H1 (cell line): ENCODE measurements at regions not wholly inside any gene's neighbourhood (a gene's known extent, or its start where the extent isn't known, plus 50 kb on each side); places are given as distances from the start of the nearest gene placed in this dataset.

Experiments used
- CTCF ChIA-PET: fragments of 300-600 bp; sonication (Branson Sonifier 250); formaldehyde crosslinking; loops from one replicate; lab custom pipeline; 2021; ENCODE audit not compliant: partially characterized antibody; lab: Charles Lee
- POLR2A ChIA-PET: fragments of 300-600 bp; sonication (Branson Sonifier 250); formaldehyde crosslinking; loops from one replicate; lab custom pipeline; 2021; ENCODE audit warnings: inconsistent platforms; ENCODE audit not compliant: partially characterized antibody; lab: Charles Lee
- DNase-seq, 2 experiments: peaks; one replicate each; pipeline versions ENCODE4 v3.0.0 to v3.0.0-alpha.2; 2010 to 2022; ENCODE audit warnings: low spot score in 2 of 2, low read depth in 1 of 2, mixed read lengths in 1 of 2
- FAIRE-seq: peaks from 2 replicates; lab custom pipeline; 2011; peaks lifted over from hg19 to GRCh38; lab: Jason Lieb, UNC
- H2AFZ ChIP-seq: 2 replicates; pipeline ENCODE4 v1.8.1; 2012; ENCODE audit warnings: low read length, inconsistent platforms
- H2AK5ac ChIP-seq: 2 replicates; pipeline ENCODE4 v1.6.1; 2013; ENCODE audit warnings: low read depth, low read length
- H2BK120ac ChIP-seq: replicated peaks from 2 replicates; pipeline ENCODE3; 2013; ENCODE audit warnings: low read depth, low read length, inconsistent platforms
- H2BK12ac ChIP-seq: 2 replicates; pipeline ENCODE4 v1.6.1; 2013; ENCODE audit warnings: low read depth, low read length
- H2BK15ac ChIP-seq: 2 replicates; pipeline ENCODE4 v1.6.1; 2013; ENCODE audit warnings: low read length
- H2BK20ac ChIP-seq: 2 replicates; pipeline ENCODE4 v1.6.1; 2013; ENCODE audit warnings: low read length
- H2BK5ac ChIP-seq: 2 replicates; pipeline ENCODE4 v1.6.1; 2013; ENCODE audit warnings: low read depth, low read length
- H3K14ac ChIP-seq: 2 replicates; pipeline ENCODE4 v1.6.1; 2013; ENCODE audit warnings: inconsistent platforms; ENCODE audit not compliant: insufficient read length
- H3K18ac ChIP-seq: 2 replicates; pipeline ENCODE4 v1.6.1; 2013; ENCODE audit warnings: low read length; ENCODE audit errors: extremely low read depth
- H3K23ac ChIP-seq: 2 replicates; pipeline ENCODE4 v1.6.1; 2013; ENCODE audit warnings: inconsistent platforms; ENCODE audit not compliant: insufficient read length
- H3K23me2 ChIP-seq: 2 replicates; pipeline ENCODE4 v1.6.1; 2013; ENCODE audit warnings: low read depth, low read length
- H3K27ac ChIP-seq: 2 replicates; pipeline ENCODE4 v1.6.1; 2011; ENCODE audit warnings: low read depth, low read length, inconsistent platforms
- H3K27me3 ChIP-seq, 4 experiments: replicated peaks in 1 of 4; 1 replicate in 1 of 4; 2 replicates in 3 of 4; pipeline versions ENCODE4 v1.6.1 to v1.8.1; 2011 to 2013; ENCODE audit warnings: low read length in 3 of 4, mild to moderate bottlenecking in 3 of 4, inconsistent platforms in 2 of 4, mixed read lengths in 2 of 4, moderate library complexity in 1 of 4; ENCODE audit not compliant: control insufficient read depth in 3 of 4, insufficient read depth in 3 of 4; ENCODE audit errors: extremely low read depth in 1 of 4
- H3K36me3 ChIP-seq, 4 experiments: 2 replicates each; pipeline versions ENCODE4 v1.6.1 to v1.8.1; 2011 to 2013; ENCODE audit warnings: mild to moderate bottlenecking in 4 of 4, low read length in 3 of 4, moderate library complexity in 2 of 4, control low read depth in 1 of 4, inconsistent platforms in 1 of 4; ENCODE audit not compliant: insufficient read depth in 4 of 4, control insufficient read depth in 2 of 4
- H3K4ac ChIP-seq: replicated peaks from 2 replicates; pipeline ENCODE3; 2013; ENCODE audit warnings: low read length, low read depth, mixed read lengths, inconsistent platforms; ENCODE audit not compliant: insufficient read length
- H3K4me1 ChIP-seq, 4 experiments: replicated peaks in 1 of 4; 1 replicate in 1 of 4; 2 replicates in 3 of 4; pipeline versions ENCODE4 v1.6.1 to v1.8.1; 2011 to 2013; ENCODE audit warnings: low read length in 3 of 4, inconsistent platforms in 2 of 4, mixed read lengths in 1 of 4; ENCODE audit not compliant: insufficient read depth in 4 of 4, control insufficient read depth in 3 of 4
- H3K4me2 ChIP-seq, 2 experiments: 2 replicates each; pipeline versions ENCODE4 v1.6.1 to v1.8.1; 2011 to 2013; ENCODE audit warnings: low read depth in 2 of 2, low read length in 2 of 2, control low read depth in 1 of 2, inconsistent platforms in 1 of 2, mild to moderate bottlenecking in 1 of 2; ENCODE audit not compliant: insufficient read depth in 1 of 2
- H3K4me3 ChIP-seq, 4 experiments: fragments of 200-600, 300-600 bp in 1 of 4; sonication (generic), shearing (Covaris generic), sonication (Bioruptor Twin) in 1 of 4; 2 replicates each; pipeline versions ENCODE4 v1.5.1 to v1.8.1; 2011 to 2016; ENCODE audit warnings: low read length in 4 of 4, low read depth in 3 of 4, control low read depth in 2 of 4, inconsistent platforms in 2 of 4, mild to moderate bottlenecking in 2 of 4, mixed read lengths in 1 of 4, moderate library complexity in 1 of 4; ENCODE audit not compliant: insufficient read depth in 2 of 4; ENCODE audit errors: extremely low read depth in 1 of 4
- H3K56ac ChIP-seq: replicated peaks from 2 replicates; pipeline ENCODE3; 2013; ENCODE audit warnings: low read depth, mild to moderate bottlenecking, mixed read lengths, low read length, inconsistent platforms; ENCODE audit not compliant: insufficient read length
- H3K79me1 ChIP-seq: 2 replicates; pipeline ENCODE4 v1.6.1; 2013; ENCODE audit warnings: low read depth, low read length, control low read depth
- H3K79me2 ChIP-seq, 2 experiments: 2 replicates each; pipeline versions ENCODE4 v1.6.1 to v1.8.1; 2012 to 2013; ENCODE audit warnings: low read length in 2 of 2, mild to moderate bottlenecking in 2 of 2, inconsistent platforms in 1 of 2; ENCODE audit not compliant: insufficient read depth in 2 of 2, control insufficient read depth in 1 of 2
- H3K9ac ChIP-seq, 4 experiments: replicated peaks in 1 of 4; 1 replicate in 1 of 4; 2 replicates in 3 of 4; pipeline versions ENCODE4 v1.6.1 to v1.8.1; 2011 to 2013; ENCODE audit warnings: low read depth in 3 of 4, low read length in 3 of 4, control low read depth in 2 of 4, mild to moderate bottlenecking in 2 of 4, moderate library complexity in 2 of 4, inconsistent platforms in 1 of 4; ENCODE audit errors: extremely low read depth in 1 of 4
- H3K9me3 ChIP-seq, 2 experiments: 2 replicates each; pipeline versions ENCODE4 v1.6.1 to v1.8.1; 2012 to 2013; ENCODE audit warnings: mild to moderate bottlenecking in 2 of 2, moderate library complexity in 2 of 2, control low read depth in 1 of 2, inconsistent platforms in 1 of 2, low read depth in 1 of 2, low read length in 1 of 2, mixed read lengths in 1 of 2; ENCODE audit not compliant: insufficient read depth in 2 of 2
- H4K20me1 ChIP-seq, 2 experiments: replicated peaks in 1 of 2; 2 replicates each; pipeline versions ENCODE3 to v1.8.1; 2011 to 2013; ENCODE audit warnings: inconsistent platforms in 2 of 2, low read length in 2 of 2, mild to moderate bottlenecking in 1 of 2; ENCODE audit not compliant: insufficient read depth in 2 of 2, control insufficient read depth in 1 of 2
- H4K5ac ChIP-seq: 2 replicates; pipeline ENCODE4 v1.6.1; 2013; ENCODE audit warnings: low read length, low read depth, mixed read lengths, inconsistent platforms; ENCODE audit not compliant: insufficient read length
- H4K8ac ChIP-seq: 2 replicates; pipeline ENCODE4 v1.8.0; 2013; ENCODE audit warnings: mild to moderate bottlenecking, moderate library complexity, low read length, inconsistent platforms; ENCODE audit not compliant: insufficient read depth; ENCODE audit errors: extremely low read depth
- H4K91ac ChIP-seq: replicated peaks from 2 replicates; pipeline ENCODE3; 2013; ENCODE audit warnings: low read length, mixed read lengths, inconsistent platforms; ENCODE audit not compliant: insufficient read length
- BRCA1 ChIP-seq: IDR thresholded peaks from 2 replicates; pipeline ENCODE4 v1.6.1; 2012; ENCODE audit warnings: low read depth, low read length, improper control_type of control experiment
- CBX8 ChIP-seq: fragments of 300-800, 300-1000 bp; sonication (generic); IDR thresholded peaks from 2 replicates; pipeline ENCODE4 v1.7.1; 2016; ENCODE audit warnings: low read depth, low read length, borderline replicate concordance
- CREB1 ChIP-seq: IDR thresholded peaks from 2 replicates; pipeline ENCODE4 v1.6.1; 2012; ENCODE audit warnings: inconsistent platforms
- NANOG ChIP-seq: IDR thresholded peaks from 2 replicates; pipeline ENCODE4 v1.6.1; 2011; ENCODE audit warnings: low read length, low read depth, mild to moderate bottlenecking, inconsistent platforms; ENCODE audit not compliant: insufficient read depth, poor library complexity, severe bottlenecking
- POU5F1 ChIP-seq: IDR thresholded peaks from 2 replicates; pipeline ENCODE4 v1.6.1; 2011; ENCODE audit warnings: low read depth, mild to moderate bottlenecking, low read length, moderate library complexity
- RAD21 ChIP-seq, 2 experiments: IDR thresholded peaks in 1 of 2; conservative IDR thresholded peaks in 1 of 2; 2 replicates each; pipeline ENCODE4 v1.6.1; 2011; ENCODE audit warnings: low read depth in 2 of 2, low read length in 2 of 2, improper control_type of control experiment in 1 of 2, inconsistent platforms in 1 of 2, mild to moderate bottlenecking in 1 of 2, moderate library complexity in 1 of 2
- RFX5 ChIP-seq: IDR thresholded peaks from 2 replicates; pipeline ENCODE4 v1.6.1; 2011; ENCODE audit warnings: low read depth, low read length, improper control_type of control experiment, borderline replicate concordance
- RNF2 ChIP-seq: fragments of 200-900, 300-1000 bp; sonication (generic); IDR thresholded peaks from 2 replicates; pipeline ENCODE4 v1.7.1; 2016; ENCODE audit warnings: borderline replicate concordance, low read depth, mild to moderate bottlenecking, antibody characterized with exemption, low read length; ENCODE audit not compliant: poor library complexity, severe bottlenecking; ENCODE audit errors: missing control alignments
- SIRT6 ChIP-seq: IDR thresholded peaks from one replicate; pipeline ENCODE4 v1.7.1; 2012; ENCODE audit warnings: low read length, inconsistent platforms
- SP4 ChIP-seq: IDR thresholded peaks from 2 replicates; pipeline ENCODE4 v1.6.1; 2012; ENCODE audit warnings: low read length, inconsistent platforms
- TBP ChIP-seq: IDR thresholded peaks from 2 replicates; pipeline ENCODE4 v1.6.1; 2011; ENCODE audit warnings: low read depth, low read length, improper control_type of control experiment
- WGBS, 2 experiments: shearing (Covaris generic) in 1 of 2; methylation state at CpG; one replicate each; pipeline versions ENCODE4 v1.1.6 to v1.1.7; 2013 to 2015; ENCODE audit warnings: low lambda C conversion rate in 2 of 2, mixed read lengths in 2 of 2, inconsistent platforms in 1 of 2, low coverage in 1 of 2, missing lambda C conversion rate in 1 of 2; ENCODE audit not compliant: insufficient replicate concordance in 2 of 2, insufficient coverage in 1 of 2, insufficient read length in 1 of 2; ENCODE audit errors: extremely low coverage in 1 of 2, missing lambda C conversion rate in 1 of 2; 5-methylcytosine and 5-hydroxymethylcytosine counted together

DNA sequence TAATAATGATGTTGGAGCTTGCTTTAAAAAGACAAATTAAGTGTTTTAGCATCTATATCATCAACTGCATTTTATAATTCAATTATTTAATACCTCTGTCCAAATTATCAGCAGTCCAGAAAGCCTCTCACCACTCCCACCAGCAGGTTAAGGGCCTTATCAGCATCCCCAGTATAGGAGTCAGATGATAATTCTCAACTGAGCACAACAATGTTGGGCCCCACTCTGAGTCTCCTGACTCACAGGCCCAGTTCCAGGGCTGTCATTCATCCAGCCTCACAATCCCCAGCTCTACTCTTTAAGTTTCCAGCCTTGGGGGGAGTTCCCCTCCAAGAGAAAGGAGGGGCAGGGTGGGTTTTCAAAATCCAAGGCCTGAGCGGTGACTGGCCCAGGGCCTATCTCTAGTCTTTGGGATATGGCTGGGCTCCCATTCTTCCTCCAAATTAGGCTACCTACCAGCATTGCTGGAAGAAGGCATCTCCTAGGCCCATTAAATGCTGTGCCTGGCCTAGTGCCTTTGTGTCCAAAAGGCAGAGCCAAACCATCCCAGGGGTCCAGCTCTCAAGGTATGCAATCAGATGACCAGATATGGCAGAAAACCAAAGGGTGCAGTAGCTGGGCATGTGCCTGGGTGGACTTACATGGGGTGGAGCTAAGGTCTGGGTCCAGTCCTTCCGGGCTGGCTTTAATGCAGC is 134.1 kb downstream of the GLUL start:
- no peaks in the 10 kb centered on the region for H3K23me2 ChIP-seq
- H2AK5ac ChIP-seq: no peak overlapping the region
- FAIRE-seq (no peak), DNase-seq (no peak)
- H3K9ac ChIP-seq: no peak overlapping the region
- H2BK20ac ChIP-seq: no peak overlapping the region
- H3K27ac ChIP-seq: no peak overlapping the region
- ChIA-PET POLR2A (interaction anchor here (1.1 kb wide), 1 partner anchor 134 kb away, joined by 4 read pairs; the partner anchor contains the start of gene GLUL), CTCF (interaction anchor here (1.2 to 1.4 kb wide), 2 partner anchors 23 to 64 kb away, joined by 4 read pairs; no protein-coding TSS in a partner anchor)
- no peak overlapping the region for H3K4me3 ChIP-seq
- no peaks in the 10 kb centered on the region for H4K20me1 ChIP-seq
- H2BK120ac ChIP-seq: no peak overlapping the region
- no peak overlapping the region for H2BK12ac ChIP-seq
- no peak overlapping the region for H3K18ac ChIP-seq
- H2BK15ac ChIP-seq: no peak overlapping the region
- no peaks in the 10 kb centered on the region for H3K79me2 ChIP-seq
- no peak overlapping the region for H4K8ac ChIP-seq
- H4K5ac ChIP-seq: no peak overlapping the region
- H3K36me3 ChIP-seq: no peaks in the 10 kb centered on the region
- H3K79me1 ChIP-seq: no peaks in the 10 kb centered on the region
- no peaks in the 10 kb centered on the region for H3K4me1 ChIP-seq
- no peaks in the 10 kb centered on the region for H3K9me3 ChIP-seq
- no peak overlapping the region for H2AFZ ChIP-seq
- no peaks in the 10 kb centered on the region for H3K27me3 ChIP-seq
- no peak overlapping the region for H3K14ac ChIP-seq
- 78% methylated on average over 2 of the region's 2 CpGs; no CpG with 5 or more reads in 1 of the 2 experiments for WGBS, 2 experiments
- no peak overlapping the region for H3K4me2 ChIP-seq
- H3K4ac ChIP-seq: no peak overlapping the region
- no peak overlapping the region for H3K56ac ChIP-seq
- no peak overlapping the region for H4K91ac ChIP-seq
- H3K23ac ChIP-seq: no peak overlapping the region
- no peak overlapping the region for H2BK5ac ChIP-seq
- no peak for TF ChIP-seq RFX5
- TF ChIP-seq BRCA1: no peak
- TF ChIP-seq SIRT6: no peak
- TF ChIP-seq TBP: no peak
- TF ChIP-seq POU5F1: no peak
- TF ChIP-seq CREB1: no peak
- no peak for TF ChIP-seq CBX8
- TF ChIP-seq RNF2: no peak
- TF ChIP-seq SP4: no peak
- TF ChIP-seq NANOG: no peak
- no peak for TF ChIP-seq RAD21 (IDR thresholded peaks at IDR 0.05 in 1 of 2, conservative IDR thresholded peaks at IDR 0.05 in 1 of 2; ENCODE audit: low read depth in 2 of 2, low read length in 2 of 2)
